ENCODE measurements at regions not wholly inside any gene's neighbourhood (a gene's known extent, or its start where the extent isn't known, plus 50 kb on each side); places are given as distances from the start of the nearest gene placed in this dataset.
A peak's percentile ranks its signal among the peaks of the same experiment; 100 is the strongest.
"Not testable (repeated sequence)": the region's sequence is repeated elsewhere in the genome, so short reads cannot be mapped to it uniquely, and the experiment has no call there.

- DNase-seq (ENCODE audit: low read depth, low spot score): peak; percentile 88
These were observed 219.3 kb upstream of the ATP10A start for GRCh38 chr15:26082221-26083109.

GRCh38 chr15:26081758-26082220 is 218.7 kb upstream of the ATP10A start:
- DNase-seq (ENCODE audit: low read depth, low spot score): no peak

- no peak for DNase-seq (ENCODE audit: low read depth, low spot score)
These were observed 212.6 kb upstream of the ATP10A start for GRCh38 chr15:26075770-26076169.

GRCh38 chr15:26073430-26074333 is 210.6 kb upstream of the ATP10A start:
- DNase-seq (ENCODE audit: low read depth, low spot score): no peak

- DNase-seq (ENCODE audit: low read depth, low spot score): no peak
These were observed 207.0 kb upstream of the ATP10A start for GRCh38 chr15:26070095-26070532.

GRCh38 chr15:26069231-26069641 is 206.1 kb upstream of the ATP10A start:
- no peak for DNase-seq (ENCODE audit: low read depth, low spot score)

GRCh38 chr15:26066896-26067295 is 203.8 kb upstream of the ATP10A start:
- no peak for DNase-seq (ENCODE audit: low read depth, low spot score)

GRCh38 chr15:26065723-26066122 is 202.6 kb upstream of the ATP10A start:
- DNase-seq (ENCODE audit: low read depth, low spot score): no peak

- no peak for DNase-seq (ENCODE audit: low read depth, low spot score)
These were observed 198.1 kb upstream of the ATP10A start for GRCh38 chr15:26061248-26061647.

GRCh38 chr15:26056766-26057165 is 193.6 kb upstream of the ATP10A start:
- not testable (repeated sequence) for DNase-seq (ENCODE audit: low read depth, low spot score)

GRCh38 chr15:26051761-26052675 is 188.9 kb upstream of the ATP10A start:
- no peak for DNase-seq (ENCODE audit: low read depth, low spot score)

- DNase-seq (ENCODE audit: low read depth, low spot score): no peak
These were observed 187.9 kb upstream of the ATP10A start for GRCh38 chr15:26050984-26051383.

- DNase-seq (ENCODE audit: low read depth, low spot score): no peak
These were observed 187.0 kb upstream of the ATP10A start for GRCh38 chr15:26049900-26050657.

GRCh38 chr15:26048669-26049068 is 185.5 kb upstream of the ATP10A start:
- no peak for DNase-seq (ENCODE audit: low read depth, low spot score)

GRCh38 chr15:26045516-26045915 is 182.4 kb upstream of the ATP10A start:
- DNase-seq (ENCODE audit: low read depth, low spot score): no peak

- DNase-seq (ENCODE audit: low read depth, low spot score): no peak
These were observed 179.9 kb upstream of the ATP10A start for GRCh38 chr15:26043018-26043417.

GRCh38 chr15:26038693-26039092 is 175.6 kb upstream of the ATP10A start:
- no peak for DNase-seq (ENCODE audit: low read depth, low spot score)

GRCh38 chr15:26037369-26037768 is 174.2 kb upstream of the ATP10A start:
- DNase-seq (ENCODE audit: low read depth, low spot score): no peak

GRCh38 chr15:26033493-26033892 is 170.4 kb upstream of the ATP10A start:
- DNase-seq (ENCODE audit: low read depth, low spot score): no peak

- no peak for DNase-seq (ENCODE audit: low read depth, low spot score)
These were observed 169.2 kb upstream of the ATP10A start for GRCh38 chr15:26032162-26032846.
